Muscle layer of duodenum (tissue), 2 donors: ENCODE measurements at regions not wholly inside any gene's neighbourhood (a gene's known extent, or its start where the extent isn't known, plus 50 kb on each side); places are given as distances from the start of the nearest gene placed in this dataset.

ENCODE experiments used
- H3K27ac ChIP-seq: one replicate; pipeline ENCODE4 v1.7.0; 2013; ENCODE audit warnings: mild to moderate bottlenecking, low read length
- H3K27me3 ChIP-seq: one replicate; pipeline ENCODE4 v1.7.0; 2013; ENCODE audit warnings: low read depth, mild to moderate bottlenecking, control low read depth, low read length
- H3K36me3 ChIP-seq, 2 donors: one replicate each; pipeline ENCODE4 v1.7.0; 2013; ENCODE audit warnings: low read length in 2 of 2, control low read depth in 1 of 2, mild to moderate bottlenecking in 1 of 2; ENCODE audit not compliant: insufficient read depth in 2 of 2, control insufficient read depth in 1 of 2
- H3K4me1 ChIP-seq, 2 donors: one replicate each; pipeline ENCODE4 v1.7.0; 2013; ENCODE audit warnings: low read length in 2 of 2, mild to moderate bottlenecking in 2 of 2, control low read depth in 1 of 2, moderate library complexity in 1 of 2; ENCODE audit not compliant: insufficient read depth in 2 of 2, control insufficient read depth in 1 of 2
- H3K4me3 ChIP-seq, 2 donors: one replicate each; pipeline ENCODE4 v1.7.0; 2013; ENCODE audit warnings: low read length in 2 of 2, low read depth in 1 of 2, mild to moderate bottlenecking in 1 of 2
- H3K9me3 ChIP-seq, 2 donors: one replicate each; pipeline ENCODE4 v1.7.0; 2013; ENCODE audit warnings: low read length in 2 of 2, control low read depth in 1 of 2, mild to moderate bottlenecking in 1 of 2; ENCODE audit not compliant: control insufficient read depth in 1 of 2
- donor health status: healthy.

GRCh38 chr14:101707863-101708620, 53.5 kb upstream of the PPP2R5C start:
- no peaks in the 10 kb centered on the region for H3K36me3 ChIP-seq
- peaks cover 5 to 19% of the 10 kb centered on the region in 2 donors for H3K4me1 ChIP-seq
- H3K9me3 ChIP-seq = no peaks in the 10 kb centered on the region
- peak overlapping the region; percentile 18 to 32 for H3K4me3 ChIP-seq
- no peak overlapping the region for H3K27ac ChIP-seq
- no peaks in the 10 kb centered on the region for H3K27me3 ChIP-seq

- no peaks in the 10 kb centered on the region for H3K36me3 ChIP-seq
- no peak overlapping the region for H3K4me3 ChIP-seq
- H3K4me1 ChIP-seq = peaks cover 5 to 19% of the 10 kb centered on the region in 2 donors
- peaks cover 0 to 4% of the 10 kb centered on the region in 2 donors for H3K9me3 ChIP-seq
- no peaks in the 10 kb centered on the region for H3K27me3 ChIP-seq
- H3K27ac ChIP-seq = no peak overlapping the region
These were observed 52.5 kb upstream of the PPP2R5C start for GRCh38 chr14:101708853-101709532.

- Histone ChIP-seq H3K27me3 (no peaks in the 10 kb centered on the region), H3K27ac (no peak overlapping the region), H3K4me3 (no peak overlapping the region), H3K36me3 (no peaks in the 10 kb centered on the region), H3K9me3 (peaks cover 0 to 7% of the 10 kb centered on the region in 2 donors), H3K4me1 (peaks cover 5 to 19% of the 10 kb centered on the region in 2 donors)
These were observed 52.0 kb upstream of the PPP2R5C start for GRCh38 chr14:101709533-101709881.

- Histone ChIP-seq H3K27me3 (no peaks in the 10 kb centered on the region), H3K4me1 (peaks cover 5 to 19% of the 10 kb centered on the region in 2 donors), H3K4me3 (no peak overlapping the region), H3K27ac (no peak overlapping the region), H3K9me3 (peaks cover 0 to 7% of the 10 kb centered on the region in 2 donors), H3K36me3 (no peaks in the 10 kb centered on the region)
These were observed 51.3 kb upstream of the PPP2R5C start for GRCh38 chr14:101709962-101710931.

GRCh38 chr14:101711041-101711856, 50.3 kb upstream of the PPP2R5C start:
- Histone ChIP-seq H3K9me3 (peaks cover 0 to 7% of the 10 kb centered on the region in 2 donors), H3K27me3 (no peaks in the 10 kb centered on the region), H3K27ac (no peak overlapping the region), H3K4me1 (peaks cover 5 to 11% of the 10 kb centered on the region in 2 donors), H3K4me3 (no peak overlapping the region), H3K36me3 (no peaks in the 10 kb centered on the region)
